ENCODE measurements at regions not wholly inside any gene's neighbourhood (a gene's known extent, or its start where the extent isn't known, plus 50 kb on each side); places are given as distances from the start of the nearest gene placed in this dataset.
"Not testable (repeated sequence)": the region's sequence is repeated elsewhere in the genome, so short reads cannot be mapped to it uniquely, and the experiment has no call there.

- intact Hi-C loops (cut with DNase I): no loop called here
- Histone ChIP-seq H3K27ac (no peak overlapping the region), H3K9me3 (no peaks in the 10 kb centered on the region), H3K4me3 (no peak overlapping the region), H3K27me3 (ENCODE audit: low read depth) (no peaks in the 10 kb centered on the region), H3K36me3 (no peaks in the 10 kb centered on the region), H3K4me1 (no peaks in the 10 kb centered on the region)
- ATAC-seq (no peak), DNase-seq (no peak)
- TF ChIP-seq CTCF (IDR thresholded peaks at IDR 0.05): no peak
These were observed 250.7 kb upstream of the PTPRD start for GRCh38 chr9:10863476-10863875.

GRCh38 chr9:10867194-10867593, 254.4 kb upstream of the PTPRD start:
- DNase-seq (no peak), ATAC-seq (no peak)
- no peak overlapping the region for H3K27ac ChIP-seq
- no peak for TF ChIP-seq CTCF (IDR thresholded peaks at IDR 0.05)
- no peaks in the 10 kb centered on the region for H3K27me3 ChIP-seq (ENCODE audit: low read depth)
- H3K9me3 ChIP-seq: no peaks in the 10 kb centered on the region
- H3K4me3 ChIP-seq: no peak overlapping the region
- no peaks in the 10 kb centered on the region for H3K36me3 ChIP-seq
- intact Hi-C loops (cut with DNase I): no loop called here
- no peaks in the 10 kb centered on the region for H3K4me1 ChIP-seq

- Histone ChIP-seq H3K27ac (no peak overlapping the region), H3K4me1 (no peaks in the 10 kb centered on the region), H3K4me3 (no peak overlapping the region), H3K9me3 (no peaks in the 10 kb centered on the region), H3K27me3 (ENCODE audit: low read depth) (no peaks in the 10 kb centered on the region), H3K36me3 (no peaks in the 10 kb centered on the region)
- ATAC-seq (no peak), DNase-seq (no peak)
- intact Hi-C loops (cut with DNase I): no loop called here
- TF ChIP-seq CTCF (IDR thresholded peaks at IDR 0.05): no peak
These were observed 256.9 kb upstream of the PTPRD start for GRCh38 chr9:10869687-10870086.

- no peak for ATAC-seq
- no peaks in the 10 kb centered on the region for H3K36me3 ChIP-seq
These were observed 261.2 kb upstream of the PTPRD start for GRCh38 chr9:10873999-10874398.

GRCh38 chr9:10875752-10876151, 262.9 kb upstream of the PTPRD start:
- intact Hi-C loops (cut with DNase I): no loop called here
- ATAC-seq (no peak), DNase-seq (no peak)
- Histone ChIP-seq H3K27me3 (ENCODE audit: low read depth) (no peaks in the 10 kb centered on the region), H3K36me3 (no peaks in the 10 kb centered on the region), H3K4me3 (no peak overlapping the region), H3K27ac (no peak overlapping the region), H3K4me1 (no peaks in the 10 kb centered on the region), H3K9me3 (no peaks in the 10 kb centered on the region)
- TF ChIP-seq CTCF (IDR thresholded peaks at IDR 0.05): no peak

More at GRCh38 chr9:10873999-10874398, 261.2 kb upstream of the PTPRD start:
- Histone ChIP-seq H3K27me3 (ENCODE audit: low read depth) (no peaks in the 10 kb centered on the region), H3K4me1 (no peaks in the 10 kb centered on the region), H3K9me3 (no peaks in the 10 kb centered on the region), H3K4me3 (no peak overlapping the region), H3K27ac (no peak overlapping the region)
- no peak for TF ChIP-seq CTCF (IDR thresholded peaks at IDR 0.05)
- DNase-seq: no peak
- intact Hi-C loops (cut with DNase I): no loop called here

GRCh38 chr9:10876333-10876732, 263.5 kb upstream of the PTPRD start:
- no peak overlapping the region for H3K27ac ChIP-seq
- H3K4me1 ChIP-seq: no peaks in the 10 kb centered on the region
- H3K9me3 ChIP-seq: no peaks in the 10 kb centered on the region
- DNase-seq (no peak), ATAC-seq (no peak)
- H3K36me3 ChIP-seq: no peaks in the 10 kb centered on the region
- no peak for TF ChIP-seq CTCF (IDR thresholded peaks at IDR 0.05)
- no peak overlapping the region for H3K4me3 ChIP-seq
- H3K27me3 ChIP-seq (ENCODE audit: low read depth): no peaks in the 10 kb centered on the region
- intact Hi-C loops (cut with DNase I): no loop called here

GRCh38 chr9:10890266-10890665, 277.5 kb upstream of the PTPRD start:
- H3K4me1 ChIP-seq; H3K27me3 ChIP-seq (ENCODE audit: low read depth); H3K4me3 ChIP-seq; intact Hi-C loops (cut with DNase I); H3K9me3 ChIP-seq; DNase-seq; ATAC-seq; H3K36me3 ChIP-seq; H3K27ac ChIP-seq: not testable (repeated sequence)
